ENCODE measurements at regions not wholly inside any gene's neighbourhood (a gene's known extent, or its start where the extent isn't known, plus 50 kb on each side); places are given as distances from the start of the nearest gene placed in this dataset.

DNA sequence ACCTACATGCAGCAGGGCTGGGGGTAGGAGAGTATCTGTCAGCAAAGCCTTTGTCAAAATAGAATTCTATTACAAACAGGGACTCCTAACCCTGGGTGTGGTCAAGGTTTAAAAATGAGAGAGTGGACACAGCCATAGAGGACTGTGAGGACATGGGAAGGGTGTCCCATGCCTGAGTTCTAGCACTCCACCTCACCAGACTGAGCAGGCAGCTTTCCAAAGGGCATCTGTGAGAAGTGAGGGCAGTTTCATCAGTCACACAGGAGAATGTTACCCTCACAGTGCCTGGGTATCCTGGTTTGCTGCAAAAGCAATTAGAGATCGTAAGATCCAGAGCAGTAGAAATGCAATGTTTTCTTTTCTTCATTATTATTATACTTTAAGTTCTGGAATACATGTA lies 174.9 kb upstream of the UBL3 start:
- no peaks in the 10 kb centered on the region for H3K9me3 ChIP-seq (ENCODE audit: control insufficient read depth, insufficient read depth, low read depth, low read length)
- ATAC-seq (no peak), DNase-seq (ENCODE audit: low read depth, low spot score) (no peak)
- CTCF ChIA-PET = no interaction called here
- intact Hi-C loops (cut with micrococcal nuclease; ENCODE audit: unreplicated experiment) = no loop called here
- no TSS peak for BruUV-seq (replicated peaks)
- no peak overlapping the region for H3K4me3 ChIP-seq (ENCODE audit: low read depth in 2 of 2, low read length in 2 of 2)
- no peaks in the 10 kb centered on the region for H3K27me3 ChIP-seq (ENCODE audit: control insufficient read depth, insufficient read depth, low read length)
- TF ChIP-seq SIN3A (IDR thresholded peaks at IDR 0.05; ENCODE audit: borderline replicate concordance, insufficient read depth, low read depth, low read length) = no peak
- TF ChIP-seq REST (IDR thresholded peaks at IDR 0.05; ENCODE audit: insufficient read depth in 1 of 2, low read depth in 2 of 2, low read length in 1 of 2) = no peak
- TF ChIP-seq TCF7L2 (IDR thresholded peaks at IDR 0.05; ENCODE audit: low read depth, low read length) = no peak
- no peak for TF ChIP-seq POLR2AphosphoS5 (IDR thresholded peaks at IDR 0.05; ENCODE audit: low read depth, low read length)
- TF ChIP-seq, protein P1, sequence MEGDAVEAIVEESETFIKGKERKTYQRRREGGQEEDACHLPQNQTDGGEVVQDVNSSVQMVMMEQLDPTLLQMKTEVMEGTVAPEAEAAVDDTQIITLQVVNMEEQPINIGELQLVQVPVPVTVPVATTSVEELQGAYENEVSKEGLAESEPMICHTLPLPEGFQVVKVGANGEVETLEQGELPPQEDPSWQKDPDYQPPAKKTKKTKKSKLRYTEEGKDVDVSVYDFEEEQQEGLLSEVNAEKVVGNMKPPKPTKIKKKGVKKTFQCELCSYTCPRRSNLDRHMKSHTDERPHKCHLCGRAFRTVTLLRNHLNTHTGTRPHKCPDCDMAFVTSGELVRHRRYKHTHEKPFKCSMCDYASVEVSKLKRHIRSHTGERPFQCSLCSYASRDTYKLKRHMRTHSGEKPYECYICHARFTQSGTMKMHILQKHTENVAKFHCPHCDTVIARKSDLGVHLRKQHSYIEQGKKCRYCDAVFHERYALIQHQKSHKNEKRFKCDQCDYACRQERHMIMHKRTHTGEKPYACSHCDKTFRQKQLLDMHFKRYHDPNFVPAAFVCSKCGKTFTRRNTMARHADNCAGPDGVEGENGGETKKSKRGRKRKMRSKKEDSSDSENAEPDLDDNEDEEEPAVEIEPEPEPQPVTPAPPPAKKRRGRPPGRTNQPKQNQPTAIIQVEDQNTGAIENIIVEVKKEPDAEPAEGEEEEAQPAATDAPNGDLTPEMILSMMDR (IDR thresholded peaks at IDR 0.05) = no peak
- in situ Hi-C loops (cut with HindIII; ENCODE audit: low pct_unique_long_range_greater_than_20kb, low sequenced_read_pairs) = no loop called here
- H3K36me3 ChIP-seq (ENCODE audit: control insufficient read depth, insufficient read depth, low read length) = no peaks in the 10 kb centered on the region
- POLR2A ChIA-PET = no interaction called here
- no peak overlapping the region for H3K27ac ChIP-seq (ENCODE audit: low read length)
- H3K4me1 ChIP-seq (ENCODE audit: control insufficient read depth, insufficient read depth, low read length) = no peaks in the 10 kb centered on the region

DNA sequence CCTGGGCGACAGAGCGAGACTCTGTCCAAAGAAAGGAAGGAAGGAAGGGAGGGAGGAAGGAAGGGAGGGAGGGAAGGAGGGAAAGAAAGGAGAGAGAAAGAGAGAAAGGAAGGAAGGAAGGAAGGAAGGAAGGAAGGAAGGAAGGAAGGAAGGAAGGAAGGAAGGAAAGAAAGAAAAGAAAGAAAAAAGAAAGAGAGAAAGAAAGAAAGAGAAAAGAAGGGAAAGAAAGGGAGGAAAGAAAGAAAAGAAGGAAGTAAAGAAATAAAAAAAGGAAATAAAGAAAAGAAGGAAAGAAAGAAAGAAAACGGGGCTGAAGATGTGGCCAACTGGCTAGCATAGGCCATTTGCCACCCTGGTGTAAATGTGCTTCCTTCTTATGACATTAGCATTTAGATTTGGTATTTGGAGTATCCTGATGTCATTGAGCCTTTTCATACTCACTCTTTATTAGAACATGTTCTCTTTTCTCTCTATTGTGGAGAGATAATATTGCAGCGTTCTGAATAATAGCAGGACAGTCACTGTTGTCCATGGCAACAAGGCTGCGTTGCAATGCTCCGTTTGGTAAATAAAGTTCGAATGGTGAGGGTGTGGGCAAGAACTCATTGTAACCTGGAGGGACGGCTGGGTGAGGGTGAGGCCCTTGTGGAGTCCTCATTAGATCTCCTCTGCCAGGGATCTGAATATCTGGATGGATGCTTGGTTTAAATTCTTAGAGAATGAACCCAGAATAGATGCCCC lies 173.9 kb upstream of the UBL3 start:
- DNase-seq (ENCODE audit: low read depth, low spot score) = no peak
- Histone ChIP-seq H3K27me3 (ENCODE audit: control insufficient read depth, insufficient read depth, low read length) (no peaks in the 10 kb centered on the region), H3K27ac (ENCODE audit: low read length) (no peak overlapping the region), H3K4me3 (ENCODE audit: low read depth in 2 of 2, low read length in 2 of 2) (no peak overlapping the region), H3K9me3 (ENCODE audit: control insufficient read depth, insufficient read depth, low read depth, low read length) (no peaks in the 10 kb centered on the region), H3K36me3 (ENCODE audit: control insufficient read depth, insufficient read depth, low read length) (no peaks in the 10 kb centered on the region), H3K4me1 (ENCODE audit: control insufficient read depth, insufficient read depth, low read length) (no peaks in the 10 kb centered on the region)
- ATAC-seq = no peak
- ChIA-PET POLR2A (no interaction called here), CTCF (no interaction called here)
- in situ Hi-C loops (cut with HindIII; ENCODE audit: low pct_unique_long_range_greater_than_20kb, low sequenced_read_pairs) = no loop called here
- no TSS peak for BruUV-seq (replicated peaks)
- intact Hi-C loops (cut with micrococcal nuclease; ENCODE audit: unreplicated experiment) = no loop called here
- TF ChIP-seq, protein P1 (IDR thresholded peaks at IDR 0.05) = no peak
- TF ChIP-seq POLR2AphosphoS5 (IDR thresholded peaks at IDR 0.05; ENCODE audit: low read depth, low read length) (no peak), TCF7L2 (IDR thresholded peaks at IDR 0.05; ENCODE audit: low read depth, low read length) (no peak), REST (IDR thresholded peaks at IDR 0.05; ENCODE audit: insufficient read depth in 1 of 2, low read depth in 2 of 2, low read length in 1 of 2) (no peak), SIN3A (IDR thresholded peaks at IDR 0.05; ENCODE audit: borderline replicate concordance, insufficient read depth, low read depth, low read length) (no peak)
